ENCODE measurements at regions not wholly inside any gene's neighbourhood (a gene's known extent, or its start where the extent isn't known, plus 50 kb on each side); places are given as distances from the start of the nearest gene placed in this dataset.

DNA sequence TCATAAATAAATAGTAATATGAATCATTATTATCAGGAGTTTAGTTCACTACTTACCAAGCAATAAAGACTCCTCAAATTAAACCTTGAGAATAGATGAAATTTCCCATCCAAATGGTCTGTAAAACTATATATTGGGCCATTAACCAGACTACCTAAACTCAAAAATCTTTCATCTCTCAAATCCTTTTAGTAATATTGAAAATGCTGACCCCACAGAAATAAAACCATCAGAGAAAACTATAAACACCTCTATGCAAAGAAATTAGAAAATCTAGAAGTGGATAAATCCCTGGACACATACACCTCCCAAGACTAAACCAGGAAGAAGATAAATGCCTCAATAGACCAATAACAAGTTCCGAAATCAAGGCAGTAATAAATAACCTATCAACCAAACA lies 723.2 kb downstream of the TLE4 start:
- no peaks in the 10 kb centered on the region for H3K36me3 ChIP-seq (replicated peaks in 1 of 2; ENCODE audit: control insufficient read depth in 2 of 2, insufficient read depth in 2 of 2, low read length in 2 of 2)
- WGBS, 2 donors (ENCODE audit: extremely low coverage in 2 of 2, insufficient read length in 2 of 2, insufficient replicate concordance in 1 of 2) = no CpG with 5 or more reads among the region's 1 CpG

DNA sequence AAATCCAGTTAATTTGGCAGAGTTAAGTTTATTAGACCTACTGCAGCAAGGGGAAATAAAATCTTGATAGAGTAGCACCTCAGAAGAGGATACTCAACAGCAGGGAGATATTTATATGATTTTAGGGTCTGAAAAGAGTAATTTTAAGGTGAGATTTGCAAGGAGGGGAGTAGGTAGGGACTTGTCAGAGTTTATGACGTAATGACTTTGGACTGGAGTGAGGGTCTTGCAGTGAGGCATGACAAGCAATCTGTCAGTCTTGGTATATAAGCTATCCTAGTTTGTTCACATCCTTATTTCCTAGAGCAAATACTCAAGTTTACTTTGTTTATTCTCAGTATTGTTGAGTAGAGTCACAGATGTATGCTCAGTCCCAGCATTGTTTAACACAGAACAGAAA lies 722.6 kb downstream of the TLE4 start:
- Histone ChIP-seq H3K4me1 (ENCODE audit: control insufficient read depth in 2 of 2, insufficient read depth in 1 of 2, low read depth in 1 of 2, low read length in 2 of 2) (no peaks in the 10 kb centered on the region), H3K27me3 (ENCODE audit: control insufficient read depth in 3 of 3, insufficient read depth in 3 of 3, low read depth in 1 of 3, low read length in 3 of 3) (no peaks in the 10 kb centered on the region), H4K91ac (ENCODE audit: low read depth, low read length, poor library complexity) (no peak overlapping the region), H3K14ac (ENCODE audit: low read length) (no peak overlapping the region), H3K18ac (ENCODE audit: low read length) (no peak overlapping the region), H2BK12ac (ENCODE audit: low read length) (no peak overlapping the region), H3K36me3 (replicated peaks in 1 of 2; ENCODE audit: control insufficient read depth in 2 of 2, insufficient read depth in 2 of 2, low read length in 2 of 2) (no peaks in the 10 kb centered on the region), H3K9me3 (replicated peaks in 1 of 2; ENCODE audit: control insufficient read depth in 2 of 2, insufficient read depth in 1 of 2, low read depth in 1 of 2, low read length in 2 of 2) (no peaks in the 10 kb centered on the region), H3K27ac (replicated peaks; ENCODE audit: low read length) (no peak overlapping the region), H3K4me2 (ENCODE audit: insufficient read depth, low read length, poor library complexity, severe bottlenecking) (no peak overlapping the region), H3K9ac (ENCODE audit: low read depth, low read length, poor library complexity) (no peak overlapping the region), H3K23ac (ENCODE audit: low read depth, low read length, poor library complexity) (no peak overlapping the region), H4K8ac (ENCODE audit: low read depth, low read length) (no peak overlapping the region), H2AK5ac (ENCODE audit: low read depth, low read length) (no peak overlapping the region), H3K4me3 (ENCODE audit: low read length in 2 of 2) (no peak overlapping the region), H2AFZ (ENCODE audit: low read length) (no peak overlapping the region), H2BK5ac (ENCODE audit: low read length) (no peak overlapping the region), H3K4ac (ENCODE audit: low read length) (no peak overlapping the region), H3K79me1 (ENCODE audit: low read depth, low read length) (no peaks in the 10 kb centered on the region), H2BK120ac (ENCODE audit: low read depth, low read length) (no peak overlapping the region), H2BK15ac (ENCODE audit: low read length) (no peak overlapping the region)
- no CpG with 5 or more reads among the region's 1 CpG for WGBS, 2 donors (ENCODE audit: extremely low coverage in 2 of 2, insufficient read length in 2 of 2, insufficient replicate concordance in 1 of 2)
- no peak for DNase-seq (ENCODE audit: low spot score)

More for the DNA sequence above, 723.2 kb downstream of the TLE4 start:
- no peak for DNase-seq (ENCODE audit: low spot score)
- H3K27me3 ChIP-seq (ENCODE audit: control insufficient read depth in 3 of 3, insufficient read depth in 3 of 3, low read depth in 1 of 3, low read length in 3 of 3) = no peaks in the 10 kb centered on the region
- no peaks in the 10 kb centered on the region for H3K79me1 ChIP-seq (ENCODE audit: low read depth, low read length)
- H2BK5ac ChIP-seq (ENCODE audit: low read length) = no peak overlapping the region
- H3K9me3 ChIP-seq (replicated peaks in 1 of 2; ENCODE audit: control insufficient read depth in 2 of 2, insufficient read depth in 1 of 2, low read depth in 1 of 2, low read length in 2 of 2) = no peaks in the 10 kb centered on the region
- H3K4ac ChIP-seq (ENCODE audit: low read length) = no peak overlapping the region
- no peak overlapping the region for H2AFZ ChIP-seq (ENCODE audit: low read length)
- H3K9ac ChIP-seq (ENCODE audit: low read depth, low read length, poor library complexity) = no peak overlapping the region
- no peak overlapping the region for H3K23ac ChIP-seq (ENCODE audit: low read depth, low read length, poor library complexity)
- no peak overlapping the region for H2BK120ac ChIP-seq (ENCODE audit: low read depth, low read length)
- no peak overlapping the region for H2BK15ac ChIP-seq (ENCODE audit: low read length)
- no peak overlapping the region for H4K91ac ChIP-seq (ENCODE audit: low read depth, low read length, poor library complexity)
- H3K4me1 ChIP-seq (ENCODE audit: control insufficient read depth in 2 of 2, insufficient read depth in 1 of 2, low read depth in 1 of 2, low read length in 2 of 2) = no peaks in the 10 kb centered on the region
- no peak overlapping the region for H2AK5ac ChIP-seq (ENCODE audit: low read depth, low read length)
- no peak overlapping the region for H3K27ac ChIP-seq (replicated peaks; ENCODE audit: low read length)
- no peak overlapping the region for H3K4me2 ChIP-seq (ENCODE audit: insufficient read depth, low read length, poor library complexity, severe bottlenecking)
- no peak overlapping the region for H2BK12ac ChIP-seq (ENCODE audit: low read length)
- no peak overlapping the region for H3K14ac ChIP-seq (ENCODE audit: low read length)
- no peak overlapping the region for H3K4me3 ChIP-seq (ENCODE audit: low read length in 2 of 2)
- no peak overlapping the region for H4K8ac ChIP-seq (ENCODE audit: low read depth, low read length)
- H3K18ac ChIP-seq (ENCODE audit: low read length) = no peak overlapping the region

- Histone ChIP-seq H3K14ac (ENCODE audit: low read length) (no peak overlapping the region), H4K8ac (ENCODE audit: low read depth, low read length) (no peak overlapping the region), H2BK12ac (ENCODE audit: low read length) (no peak overlapping the region), H3K4ac (ENCODE audit: low read length) (no peak overlapping the region), H3K23ac (ENCODE audit: low read depth, low read length, poor library complexity) (no peak overlapping the region), H4K91ac (ENCODE audit: low read depth, low read length, poor library complexity) (no peak overlapping the region), H3K79me1 (ENCODE audit: low read depth, low read length) (no peaks in the 10 kb centered on the region), H3K4me3 (ENCODE audit: low read length in 2 of 2) (no peak overlapping the region), H2AK5ac (ENCODE audit: low read depth, low read length) (no peak overlapping the region), H2BK15ac (ENCODE audit: low read length) (no peak overlapping the region), H3K9me3 (replicated peaks in 1 of 2; ENCODE audit: control insufficient read depth in 2 of 2, insufficient read depth in 1 of 2, low read depth in 1 of 2, low read length in 2 of 2) (no peaks in the 10 kb centered on the region), H3K36me3 (replicated peaks in 1 of 2; ENCODE audit: control insufficient read depth in 2 of 2, insufficient read depth in 2 of 2, low read length in 2 of 2) (no peaks in the 10 kb centered on the region), H2AFZ (ENCODE audit: low read length) (no peak overlapping the region), H3K9ac (ENCODE audit: low read depth, low read length, poor library complexity) (no peak overlapping the region), H3K27ac (replicated peaks; ENCODE audit: low read length) (no peak overlapping the region), H3K4me1 (ENCODE audit: control insufficient read depth in 2 of 2, insufficient read depth in 1 of 2, low read depth in 1 of 2, low read length in 2 of 2) (no peaks in the 10 kb centered on the region), H3K27me3 (ENCODE audit: control insufficient read depth in 3 of 3, insufficient read depth in 3 of 3, low read depth in 1 of 3, low read length in 3 of 3) (no peaks in the 10 kb centered on the region), H2BK5ac (ENCODE audit: low read length) (no peak overlapping the region), H2BK120ac (ENCODE audit: low read depth, low read length) (no peak overlapping the region), H3K4me2 (ENCODE audit: insufficient read depth, low read length, poor library complexity, severe bottlenecking) (no peak overlapping the region), H3K18ac (ENCODE audit: low read length) (no peak overlapping the region)
- DNase-seq (ENCODE audit: low spot score) = no peak
- WGBS, 2 donors (ENCODE audit: extremely low coverage in 2 of 2, insufficient read length in 2 of 2, insufficient replicate concordance in 1 of 2) = no CpG with 5 or more reads among the region's 2 CpGs
Observed at GRCh38 chr9:80292231-80292630, 720.5 kb downstream of the TLE4 start.

DNA sequence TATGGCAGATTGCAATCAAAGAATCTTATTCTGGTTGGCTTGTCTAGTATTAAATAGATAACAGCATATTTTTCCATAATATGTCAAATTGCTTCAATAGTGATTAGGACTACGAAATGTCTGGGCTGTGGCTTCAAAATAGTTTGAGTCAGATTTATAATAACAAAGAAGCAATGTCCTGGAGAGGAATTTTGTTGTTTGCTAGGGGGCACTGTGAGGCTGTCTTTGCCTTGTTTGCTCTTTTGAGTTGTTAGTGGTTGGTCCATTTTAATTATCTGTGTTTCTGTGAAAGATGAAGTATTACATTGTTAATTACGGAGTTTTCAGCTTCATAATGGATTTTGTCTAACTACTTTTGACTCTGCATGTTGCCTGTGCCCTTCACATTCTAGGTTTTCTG lies 713.6 kb downstream of the TLE4 start:
- Histone ChIP-seq H3K36me3 (replicated peaks in 1 of 2; ENCODE audit: control insufficient read depth in 2 of 2, insufficient read depth in 2 of 2, low read length in 2 of 2) (no peaks in the 10 kb centered on the region), H2BK15ac (ENCODE audit: low read length) (no peak overlapping the region), H3K4ac (ENCODE audit: low read length) (no peak overlapping the region), H3K23ac (ENCODE audit: low read depth, low read length, poor library complexity) (no peak overlapping the region), H3K9ac (ENCODE audit: low read depth, low read length, poor library complexity) (no peak overlapping the region), H3K4me1 (ENCODE audit: control insufficient read depth in 2 of 2, insufficient read depth in 1 of 2, low read depth in 1 of 2, low read length in 2 of 2) (peaks cover 0 to 1% of the 10 kb centered on the region in 2 donors), H2AK5ac (ENCODE audit: low read depth, low read length) (no peak overlapping the region), H3K27me3 (ENCODE audit: control insufficient read depth in 3 of 3, insufficient read depth in 3 of 3, low read depth in 1 of 3, low read length in 3 of 3) (no peaks in the 10 kb centered on the region), H3K9me3 (replicated peaks in 1 of 2; ENCODE audit: control insufficient read depth in 2 of 2, insufficient read depth in 1 of 2, low read depth in 1 of 2, low read length in 2 of 2) (no peaks in the 10 kb centered on the region), H3K27ac (replicated peaks; ENCODE audit: low read length) (no peak overlapping the region), H3K18ac (ENCODE audit: low read length) (no peak overlapping the region), H2BK120ac (ENCODE audit: low read depth, low read length) (no peak overlapping the region), H2AFZ (ENCODE audit: low read length) (no peak overlapping the region), H3K79me1 (ENCODE audit: low read depth, low read length) (no peaks in the 10 kb centered on the region), H2BK12ac (ENCODE audit: low read length) (no peak overlapping the region), H4K8ac (ENCODE audit: low read depth, low read length) (no peak overlapping the region), H3K4me2 (ENCODE audit: insufficient read depth, low read length, poor library complexity, severe bottlenecking) (peak overlapping the region; percentile 3), H3K4me3 (ENCODE audit: low read length in 2 of 2) (no peak overlapping the region), H2BK5ac (ENCODE audit: low read length) (no peak overlapping the region), H4K91ac (ENCODE audit: low read depth, low read length, poor library complexity) (no peak overlapping the region), H3K14ac (ENCODE audit: low read length) (no peak overlapping the region)
- DNase-seq (ENCODE audit: low spot score) = no peak
- no CpG with 5 or more reads among the region's 2 CpGs for WGBS, 2 donors (ENCODE audit: extremely low coverage in 2 of 2, insufficient read length in 2 of 2, insufficient replicate concordance in 1 of 2)
